EL (cell line): ENCODE measurements at regions not wholly inside any gene's neighbourhood (a gene's known extent, or its start where the extent isn't known, plus 50 kb on each side); places are given as distances from the start of the nearest gene placed in this dataset.
"Not testable (repeated sequence)": the region's sequence is repeated elsewhere in the genome, so short reads cannot be mapped to it uniquely, and the experiment has no call there.

Experiments
- DNase-seq: peaks from one replicate; pipeline ENCODE4 v3.0.0-alpha.2; 2016

GRCh38 chr4:189655817-189656216, 284.9 kb upstream of the FRG1 start:
- DNase-seq: not testable (repeated sequence)

- DNase-seq: no peak
These were observed 284.0 kb upstream of the FRG1 start for GRCh38 chr4:189656641-189657040.

- not testable (repeated sequence) for DNase-seq
These were observed 282.4 kb upstream of the FRG1 start for GRCh38 chr4:189658259-189658658.

GRCh38 chr4:189658831-189659230, 281.8 kb upstream of the FRG1 start:
- not testable (repeated sequence) for DNase-seq

- DNase-seq: no peak
These were observed 281.4 kb upstream of the FRG1 start for GRCh38 chr4:189659287-189659686.

- no peak for DNase-seq
These were observed 279.8 kb upstream of the FRG1 start for GRCh38 chr4:189660722-189661360.

GRCh38 chr4:189664693-189665250, 275.9 kb upstream of the FRG1 start:
- DNase-seq: no peak

- not testable (repeated sequence) for DNase-seq
These were observed 274.9 kb upstream of the FRG1 start for GRCh38 chr4:189665712-189666305.

- not testable (repeated sequence) for DNase-seq
These were observed 273.3 kb upstream of the FRG1 start for GRCh38 chr4:189667386-189667785.

GRCh38 chr4:189697675-189698245, 242.9 kb upstream of the FRG1 start:
- not testable (repeated sequence) for DNase-seq

GRCh38 chr4:189703000-189703399, 237.7 kb upstream of the FRG1 start:
- not testable (repeated sequence) for DNase-seq

GRCh38 chr4:189706821-189707220, 233.9 kb upstream of the FRG1 start:
- not testable (repeated sequence) for DNase-seq

GRCh38 chr4:189707227-189707626, 233.4 kb upstream of the FRG1 start:
- DNase-seq: not testable (repeated sequence)

GRCh38 chr4:189711956-189712355, 228.7 kb upstream of the FRG1 start:
- DNase-seq: not testable (repeated sequence)

GRCh38 chr4:189721016-189721993, 219.4 kb upstream of the FRG1 start:
- peak; percentile 6 for DNase-seq

GRCh38 chr4:189722324-189723003, 218.2 kb upstream of the FRG1 start:
- peak; percentile 86 for DNase-seq

- not testable (repeated sequence) for DNase-seq
These were observed 212.6 kb upstream of the FRG1 start for GRCh38 chr4:189727982-189728638.

- DNase-seq: not testable (repeated sequence)
These were observed 208.7 kb upstream of the FRG1 start for GRCh38 chr4:189731989-189732388.

- DNase-seq: not testable (repeated sequence)
These were observed 207.2 kb upstream of the FRG1 start for GRCh38 chr4:189733507-189733906.

- not testable (repeated sequence) for DNase-seq
These were observed 205.9 kb upstream of the FRG1 start for GRCh38 chr4:189734648-189735267.

- not testable (repeated sequence) for DNase-seq
These were observed 204.0 kb upstream of the FRG1 start for GRCh38 chr4:189736656-189737055.
